CD4-positive, alpha-beta T cell treated with Interleukin-21 for 1 hour (primary cell): ENCODE measurements at regions not wholly inside any gene's neighbourhood (a gene's known extent, or its start where the extent isn't known, plus 50 kb on each side); places are given as distances from the start of the nearest gene placed in this dataset.
"Not testable (repeated sequence)": the region's sequence is repeated elsewhere in the genome, so short reads cannot be mapped to it uniquely, and the experiment has no call there.

ENCODE experiments used
- DNase-seq: peaks from one replicate; pipeline ENCODE4 v3.0.0-alpha.2; 2020

DNA sequence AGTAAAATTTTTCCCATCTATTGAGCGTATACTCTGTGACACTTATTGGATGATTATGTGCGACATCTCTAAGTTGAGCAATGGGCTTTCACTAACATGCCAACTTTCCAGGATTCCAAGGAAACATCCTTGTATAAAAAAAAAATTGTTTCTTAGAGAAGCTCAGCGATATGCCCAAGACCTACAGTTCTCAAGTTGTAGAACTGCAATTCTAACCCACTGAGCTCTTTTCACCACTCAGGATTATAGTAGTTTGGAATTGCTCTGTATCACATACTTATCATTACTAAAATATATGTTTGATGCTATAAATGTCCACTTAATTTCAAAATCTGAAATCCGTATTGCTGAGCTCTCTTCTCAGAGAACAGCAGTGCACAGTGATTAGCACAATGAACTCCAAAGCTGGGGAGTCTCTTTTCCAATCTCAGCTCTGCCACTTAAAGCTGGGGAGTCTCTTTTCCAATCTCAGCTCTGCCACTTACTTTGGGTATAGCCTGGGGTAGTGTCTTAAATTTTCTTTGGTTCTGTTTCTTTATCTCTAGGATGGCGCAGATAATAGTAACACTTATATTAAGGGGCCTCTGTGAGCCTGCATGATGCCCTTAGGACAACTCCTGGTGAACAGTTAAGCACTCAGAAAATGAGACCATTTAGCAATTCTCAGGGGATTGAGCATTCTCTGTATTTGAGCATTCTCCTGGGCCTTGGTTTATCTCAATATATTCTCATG, 1722.2 kb upstream of the AGA start:
- no peak for DNase-seq

DNA sequence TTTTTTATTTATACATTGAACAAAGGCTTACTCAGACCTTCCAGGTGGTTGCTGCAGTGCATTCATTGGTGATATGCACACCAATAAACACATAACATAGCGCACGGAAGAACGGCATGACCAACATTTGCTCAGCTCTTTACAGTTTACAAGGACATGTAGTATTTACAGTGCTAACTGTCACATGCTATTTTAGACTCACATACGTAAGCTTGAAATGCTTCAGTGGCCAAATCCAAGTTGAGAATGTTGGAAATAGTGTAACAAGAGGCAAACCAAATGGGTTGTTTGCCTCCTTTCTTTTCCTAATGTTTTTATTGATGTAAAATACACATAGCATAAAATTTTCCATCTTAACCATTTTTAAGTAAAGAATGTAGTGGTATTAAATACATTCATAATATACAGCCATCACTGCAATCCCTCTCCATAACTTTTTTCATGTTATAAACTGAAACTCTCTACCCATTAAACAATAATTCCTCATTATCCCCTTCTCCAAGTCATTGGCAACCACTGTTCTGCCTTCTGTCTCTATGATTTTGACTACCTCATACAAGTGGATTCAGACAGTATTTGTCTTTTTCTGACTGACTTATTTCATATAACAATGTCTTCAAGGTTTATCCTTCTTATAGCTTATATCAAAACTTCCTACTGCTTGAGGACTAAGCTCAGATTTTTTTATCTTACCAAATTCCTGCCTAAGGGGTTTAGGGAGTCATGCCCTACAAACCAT, 1722.9 kb upstream of the AGA start:
- DNase-seq = no peak

DNA sequence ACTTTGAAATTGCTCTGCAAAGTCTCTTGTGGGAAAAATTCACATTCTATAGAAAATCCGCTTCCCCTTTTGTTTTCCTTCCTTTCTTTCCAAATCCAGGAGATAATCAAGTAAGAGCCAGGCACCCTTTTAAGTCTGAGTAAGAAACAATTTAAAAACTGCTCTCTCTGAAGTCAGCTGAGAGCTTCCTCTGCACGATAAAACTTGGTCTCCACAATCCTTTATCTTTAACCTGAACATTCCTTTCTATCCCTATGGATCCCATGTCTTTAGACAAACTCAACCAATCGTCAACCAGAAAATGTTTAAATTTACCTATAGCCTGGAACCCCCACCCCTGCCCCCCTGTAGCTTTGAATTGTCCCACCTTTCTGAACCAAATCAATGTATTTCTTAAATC, 1723.6 kb upstream of the AGA start:
- DNase-seq = no peak

DNA sequence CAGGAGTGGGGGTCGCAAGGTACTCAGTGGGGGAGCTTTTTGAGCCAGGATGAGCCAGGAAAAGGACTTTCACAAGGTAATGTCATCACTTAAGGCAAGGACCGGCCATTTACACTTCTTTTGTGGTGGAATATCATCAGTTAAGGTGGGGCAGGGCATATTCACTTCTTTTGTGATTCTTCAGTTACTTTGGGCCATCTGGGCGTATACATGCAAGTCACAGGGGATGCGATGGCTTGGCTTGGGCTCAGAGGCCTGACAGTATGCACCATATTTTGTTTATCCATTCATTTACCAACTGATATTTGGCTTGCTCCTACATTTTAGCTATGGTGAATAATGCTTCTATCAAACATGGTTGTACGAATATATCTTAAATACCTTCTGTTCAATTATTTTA, 1728.1 kb upstream of the AGA start:
- not testable (repeated sequence) for DNase-seq

DNA sequence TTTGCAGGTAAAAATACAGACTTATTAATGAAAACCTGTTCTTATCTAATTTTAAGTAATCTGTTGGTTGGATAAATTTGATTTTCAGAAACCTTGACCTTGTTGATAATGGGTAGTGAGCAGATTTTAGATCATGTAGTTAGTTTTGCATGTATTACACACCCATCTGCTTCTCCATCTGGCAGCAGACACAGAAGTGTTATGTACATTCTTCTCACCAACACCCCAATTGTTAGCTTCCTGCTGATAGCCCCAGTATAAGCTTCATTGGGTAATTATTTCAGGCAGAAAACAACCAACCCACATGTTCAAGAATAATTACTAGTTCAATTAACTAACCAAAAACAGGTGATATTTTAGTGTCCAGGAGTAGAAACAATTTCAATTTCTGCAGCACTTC, 1740.5 kb upstream of the AGA start:
- no peak for DNase-seq

DNA sequence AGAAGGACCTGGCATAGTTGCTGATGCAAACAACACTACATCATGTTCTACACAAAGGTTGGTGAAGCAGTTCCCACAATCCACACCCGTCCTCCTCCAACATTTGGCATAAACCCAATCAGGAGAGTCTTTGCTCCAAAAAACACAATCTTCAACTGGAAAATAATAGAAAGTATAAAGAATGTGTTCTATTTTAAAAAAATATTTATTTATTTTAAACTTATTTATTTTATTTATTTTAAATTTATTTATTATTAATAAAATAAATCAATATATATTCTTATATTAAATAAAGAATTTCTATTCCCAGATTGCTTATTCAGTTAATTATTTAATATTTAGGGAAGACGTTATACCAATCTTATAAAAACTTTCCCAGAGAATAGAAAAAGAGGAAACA, 1753.7 kb upstream of the AGA start:
- no peak for DNase-seq

DNA sequence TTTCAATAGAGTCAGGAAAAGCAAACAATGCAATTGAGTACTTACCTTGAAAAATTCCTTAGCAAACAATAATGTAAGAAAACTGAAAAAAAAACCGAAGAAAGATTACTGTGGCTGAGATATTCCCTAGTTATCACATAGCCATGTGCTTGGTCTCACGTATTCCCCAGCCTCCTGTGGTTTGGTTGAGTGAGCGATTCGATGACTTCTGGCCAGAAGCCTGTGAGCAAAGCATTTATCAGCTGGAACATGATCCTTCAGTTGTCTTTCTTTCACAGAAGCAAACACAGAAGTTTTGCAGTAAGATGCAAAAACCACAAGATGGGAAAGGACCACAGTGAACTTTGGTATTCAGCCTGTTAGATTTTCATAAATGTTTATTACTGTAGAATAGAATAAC, 1754.3 kb upstream of the AGA start:
- DNase-seq = no peak

DNA sequence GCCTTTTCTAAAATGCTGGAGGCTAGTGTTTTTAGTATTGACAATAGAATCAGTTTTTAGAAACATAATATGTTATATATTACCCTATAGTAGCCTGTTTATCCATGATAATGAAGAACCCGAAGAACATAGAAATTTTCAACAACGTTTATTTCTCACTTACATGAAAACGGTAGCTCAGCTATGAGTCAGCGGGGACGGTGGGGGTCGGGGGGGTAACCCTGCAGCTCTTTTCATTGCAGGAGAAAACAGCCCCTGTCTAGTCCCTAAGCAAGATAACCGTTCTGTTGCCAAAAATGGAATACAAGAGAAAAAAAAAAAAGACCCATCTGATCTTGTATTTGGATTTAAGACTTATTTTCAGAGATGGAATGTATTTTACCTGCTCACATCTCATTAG, 1758.4 kb upstream of the AGA start:
- no peak for DNase-seq

DNA sequence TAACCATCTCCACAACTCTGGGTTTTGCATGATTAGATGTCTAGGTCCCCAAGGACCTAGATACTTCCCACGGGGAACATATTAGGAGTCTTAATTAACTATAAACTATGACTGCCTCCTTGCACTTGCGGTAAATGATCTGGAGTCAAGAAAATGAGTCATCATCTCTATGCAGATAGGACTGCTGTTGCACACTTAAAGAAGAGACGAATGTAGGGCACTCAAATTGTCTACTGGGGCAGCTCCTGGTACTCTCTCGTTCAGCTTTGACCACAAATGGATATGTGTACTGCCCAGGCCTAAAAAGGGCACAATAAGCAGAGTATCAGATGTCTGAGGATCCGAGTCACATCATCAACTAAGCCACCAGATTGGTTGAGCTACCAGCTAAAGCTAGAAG, 1783.4 kb upstream of the AGA start:
- DNase-seq = no peak

DNA sequence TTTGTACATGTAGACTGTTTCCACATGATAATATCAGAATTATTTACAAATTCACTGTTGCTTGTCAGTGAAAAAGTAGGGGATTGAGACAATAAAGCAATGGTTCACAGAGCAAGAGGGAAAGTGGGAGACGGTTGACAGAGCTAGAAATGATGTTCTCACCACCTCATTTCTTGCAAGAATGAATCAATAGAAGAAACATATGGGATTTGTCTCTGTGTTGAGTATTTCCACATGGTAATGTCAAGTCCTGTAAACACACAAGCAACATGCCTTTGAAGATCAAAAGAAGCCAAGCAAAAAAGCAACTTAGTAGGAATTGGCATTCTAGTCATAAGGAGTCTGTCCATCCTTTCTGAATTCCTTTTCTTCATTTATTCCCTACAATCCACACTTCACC, 1806.6 kb upstream of the AGA start:
- no peak for DNase-seq

DNA sequence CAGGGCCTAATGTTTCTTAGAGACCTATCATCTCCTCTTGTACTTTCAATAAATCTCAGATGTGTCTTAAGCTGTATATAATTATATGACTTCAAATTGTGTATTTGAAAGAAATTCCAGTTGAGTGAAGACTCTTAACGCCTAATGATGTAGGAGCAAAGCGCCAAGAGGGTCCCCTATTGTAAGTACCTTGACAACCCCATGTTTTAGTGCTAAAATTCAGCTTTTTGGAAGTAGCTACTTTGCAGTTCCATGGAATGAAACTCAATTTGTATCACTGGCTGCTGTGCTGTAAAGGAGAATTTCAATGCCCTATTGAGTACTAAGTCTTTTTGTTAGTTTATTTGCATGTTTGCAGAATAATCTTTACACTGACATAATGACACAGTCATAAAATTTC, 1826.6 kb upstream of the AGA start:
- no peak for DNase-seq

DNA sequence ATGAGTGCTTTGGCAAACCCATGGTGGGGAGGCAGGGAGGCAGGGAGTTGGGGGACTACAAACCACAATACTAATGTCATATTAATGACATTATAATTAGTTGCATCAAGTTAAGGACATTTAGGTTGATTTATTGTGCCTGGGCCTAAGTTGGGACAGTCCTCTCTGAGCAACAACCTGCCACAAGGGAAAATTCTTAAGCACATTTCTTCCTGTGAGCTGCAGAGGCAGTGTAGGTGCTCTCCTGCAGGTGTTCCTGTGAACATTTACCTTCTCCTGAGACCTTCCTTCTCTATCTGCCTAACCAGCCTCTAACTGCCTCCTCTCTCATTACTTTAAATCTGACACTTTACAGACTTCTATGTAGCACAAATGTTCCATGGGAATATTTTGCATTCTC, 1830.0 kb upstream of the AGA start:
- no peak for DNase-seq

DNA sequence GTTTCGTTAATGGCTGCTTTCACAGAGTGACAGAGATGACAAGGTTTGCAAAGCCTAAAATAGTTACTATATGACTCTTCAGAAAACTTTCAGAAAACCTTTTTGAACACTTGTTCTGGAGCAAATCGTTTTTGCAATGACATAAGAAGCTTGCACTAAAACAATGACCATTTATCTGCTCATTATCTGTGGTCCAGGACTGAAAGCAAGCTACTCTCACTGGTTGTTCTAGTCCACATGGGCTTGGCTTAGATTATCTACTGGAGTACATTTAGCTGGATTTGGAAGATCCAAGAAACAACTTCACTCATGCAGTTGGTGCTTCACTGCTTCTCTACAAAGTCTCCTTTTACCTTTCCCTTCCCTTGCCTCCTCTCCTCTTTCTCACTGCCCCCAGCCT, 1836.4 kb upstream of the AGA start:
- DNase-seq = no peak

DNA sequence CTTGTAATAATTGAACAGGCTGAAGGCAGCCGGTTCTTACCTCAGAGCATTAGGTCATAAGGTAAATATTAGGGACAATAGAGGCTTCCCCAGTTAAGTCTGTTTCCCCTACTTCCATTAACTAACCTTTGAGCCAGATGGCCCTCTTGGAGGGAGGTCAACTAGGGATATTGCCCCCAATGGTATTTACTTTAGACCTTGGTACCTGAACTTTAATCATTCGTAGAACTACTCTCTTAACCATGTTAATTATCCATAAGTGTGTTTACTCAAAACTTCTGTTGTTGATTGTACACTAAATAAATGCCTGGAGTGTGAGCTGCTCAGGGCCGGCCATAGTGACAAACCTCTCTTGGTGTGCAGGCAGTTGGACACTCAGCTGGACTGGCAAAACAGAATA, 1843.5 kb upstream of the AGA start:
- DNase-seq = no peak

DNA sequence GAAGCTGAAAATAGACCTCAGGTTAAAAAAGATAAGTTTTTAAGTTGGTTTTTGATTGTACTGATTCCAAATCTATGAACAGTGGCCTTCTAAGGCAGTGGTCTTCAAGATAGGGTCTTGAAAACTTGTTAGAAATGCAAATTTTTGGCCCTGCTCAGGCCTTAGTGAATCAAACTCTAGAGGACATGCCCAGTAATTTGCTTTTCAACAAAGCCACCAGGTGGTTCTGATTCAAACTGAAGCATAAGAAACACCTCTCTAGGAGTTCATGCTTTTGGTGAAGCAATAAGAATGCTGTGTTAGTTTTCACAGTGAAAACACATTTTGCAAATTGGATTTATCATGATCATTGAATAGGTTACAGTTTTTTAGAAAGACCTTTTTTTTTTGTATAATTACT, 1849.4 kb upstream of the AGA start:
- no peak for DNase-seq

DNA sequence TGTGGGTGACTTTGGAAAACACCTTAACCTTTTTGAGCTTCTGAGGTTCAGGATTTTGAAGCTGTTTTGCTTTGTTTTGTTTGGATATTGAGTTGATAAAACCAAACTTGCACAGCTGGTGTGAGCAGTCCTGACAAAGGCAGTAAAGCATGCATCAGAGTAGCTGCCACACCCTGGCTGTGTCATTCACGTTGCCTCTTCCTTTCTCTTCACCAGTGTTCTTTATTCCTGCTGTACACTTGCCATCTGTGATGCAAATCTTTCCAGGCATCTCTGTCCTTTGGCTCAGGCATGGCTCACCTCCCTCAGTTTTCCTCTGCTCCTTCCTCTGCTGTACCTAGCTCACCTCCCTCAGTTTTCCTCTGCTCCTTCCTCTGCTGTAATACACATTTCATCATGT, 1850.2 kb upstream of the AGA start:
- DNase-seq = no peak

DNA sequence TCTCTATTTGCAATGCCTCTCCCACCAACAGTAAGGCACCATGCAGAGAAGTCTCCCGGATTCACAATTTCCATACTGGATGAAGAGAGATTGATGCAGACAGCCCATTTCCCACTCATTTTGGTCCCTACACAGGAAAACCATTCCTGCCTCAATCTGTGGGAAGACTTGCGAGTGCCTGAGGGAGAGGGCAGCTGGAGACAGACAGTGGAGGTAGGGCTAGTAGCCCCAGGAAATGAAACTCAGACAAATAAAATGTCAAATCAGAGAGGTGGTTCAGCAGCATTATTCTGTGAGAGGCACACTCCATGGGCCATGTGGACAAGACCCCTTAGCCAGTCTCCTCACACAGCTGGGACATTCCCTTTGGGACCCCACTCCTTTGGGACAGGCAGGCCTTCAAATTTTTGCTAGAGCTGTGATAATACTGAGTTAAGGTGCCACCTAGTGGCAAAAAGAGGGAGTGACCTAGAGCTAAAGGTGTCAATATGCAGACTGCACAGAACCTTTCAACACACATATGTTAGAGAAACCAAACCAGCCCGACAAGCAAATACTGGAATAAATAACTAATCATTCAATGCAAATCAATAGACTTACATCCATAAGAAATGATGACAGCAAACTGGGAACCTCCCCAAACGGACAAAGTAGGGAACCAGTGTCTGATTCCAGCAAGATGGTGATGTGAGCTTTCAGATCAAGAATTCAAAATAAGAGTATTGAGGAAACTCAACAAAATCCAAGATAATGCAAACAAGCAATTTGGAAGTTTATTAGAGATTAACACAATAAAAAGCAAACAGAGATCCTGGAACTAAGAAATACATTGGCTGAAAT, 1865.3 kb upstream of the AGA start:
- peak; percentile 4 for DNase-seq

DNA sequence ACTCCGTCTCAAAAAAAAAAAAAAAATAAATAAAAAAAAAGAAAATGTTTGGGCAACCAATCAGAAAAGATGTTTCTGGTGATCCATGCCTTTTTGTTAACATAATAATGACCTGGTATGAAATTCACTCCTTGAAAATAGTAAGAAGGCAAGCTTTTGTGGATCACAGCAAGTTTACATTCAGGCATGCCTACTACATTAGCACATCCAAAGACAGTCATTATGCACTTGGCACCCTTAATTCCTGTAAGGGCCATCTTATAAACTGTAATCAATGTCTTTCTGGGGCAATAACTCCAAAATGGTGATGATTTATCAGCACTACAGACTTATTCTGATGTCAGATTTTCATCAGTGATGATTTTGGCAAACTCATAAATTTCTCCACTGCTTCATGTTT, 1871.6 kb upstream of the AGA start:
- no peak for DNase-seq

DNA sequence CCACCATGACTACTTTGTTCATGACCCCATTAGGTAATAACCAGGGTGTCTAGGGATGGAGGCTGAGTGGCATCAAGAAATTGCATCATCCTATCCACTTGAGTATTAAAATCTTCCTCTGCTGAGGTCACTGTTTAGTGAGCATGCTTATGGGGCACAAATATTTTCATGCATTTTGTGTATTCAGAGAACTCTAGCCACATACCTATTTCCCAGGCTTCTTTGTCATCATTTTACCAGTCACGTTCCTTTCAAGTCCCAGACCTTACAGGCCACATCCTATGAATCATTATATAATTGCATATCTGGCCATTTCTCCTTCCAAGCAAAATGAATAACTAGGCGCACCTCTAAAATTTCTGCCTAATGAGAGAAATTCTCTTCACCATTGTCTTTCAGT, 1882.9 kb upstream of the AGA start:
- DNase-seq = no peak

DNA sequence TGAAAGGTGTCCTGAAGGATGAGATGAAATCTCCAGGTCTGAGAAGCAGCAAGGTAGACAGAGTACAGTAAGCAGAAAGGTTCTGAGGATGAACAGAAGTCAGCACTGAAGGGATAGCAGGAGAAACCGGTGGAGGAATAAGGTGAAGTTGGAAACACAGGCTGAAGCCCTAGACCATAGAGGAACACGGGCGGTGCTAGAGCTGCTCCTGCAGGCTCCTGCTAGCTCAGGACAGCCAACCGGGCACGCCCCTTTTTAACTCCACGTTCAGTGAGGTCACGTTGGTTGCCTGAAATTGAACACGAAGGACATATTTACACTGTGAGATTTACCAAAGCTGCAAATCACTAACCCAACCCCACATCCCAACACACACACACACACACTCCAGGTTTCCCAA, 1886.4 kb upstream of the AGA start:
- DNase-seq = no peak

DNA sequence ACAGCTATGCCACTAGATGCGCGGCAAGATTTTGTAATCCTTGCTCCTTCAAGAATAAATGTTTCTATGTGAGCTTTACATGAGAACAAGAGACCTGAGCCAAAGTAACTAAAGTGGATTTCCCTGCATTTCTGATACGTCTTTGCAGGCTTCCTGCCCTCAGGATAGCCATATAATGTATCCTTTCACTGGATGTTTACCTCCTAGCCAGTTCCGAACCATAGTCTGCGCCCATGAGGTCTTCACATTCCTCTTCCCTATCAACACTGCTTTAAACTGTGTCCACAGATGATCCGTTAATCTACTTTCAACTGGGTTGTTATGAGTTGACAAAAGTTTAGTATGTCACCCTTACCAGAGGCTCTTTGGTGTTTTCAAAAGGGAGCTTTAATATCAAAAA, 1889.1 kb upstream of the AGA start:
- no peak for DNase-seq

DNA sequence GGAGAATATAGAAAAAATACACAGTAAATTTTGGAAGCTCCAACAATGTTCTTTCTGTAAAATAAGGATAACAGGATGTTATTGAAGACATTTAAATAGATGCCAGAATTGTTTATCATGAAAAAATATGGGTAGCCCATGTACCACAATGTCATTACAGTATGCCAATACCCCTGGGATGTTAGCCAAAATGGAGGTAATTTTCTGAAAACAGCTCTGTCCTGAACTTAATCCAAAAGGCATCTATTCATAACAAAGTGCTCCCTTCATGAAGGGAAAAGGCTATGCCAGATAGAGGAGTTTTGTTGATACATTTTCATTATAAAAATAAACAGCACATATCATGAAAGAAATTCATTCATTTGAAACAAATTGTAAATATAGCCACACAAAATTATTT, 1902.6 kb upstream of the AGA start:
- DNase-seq = no peak

DNA sequence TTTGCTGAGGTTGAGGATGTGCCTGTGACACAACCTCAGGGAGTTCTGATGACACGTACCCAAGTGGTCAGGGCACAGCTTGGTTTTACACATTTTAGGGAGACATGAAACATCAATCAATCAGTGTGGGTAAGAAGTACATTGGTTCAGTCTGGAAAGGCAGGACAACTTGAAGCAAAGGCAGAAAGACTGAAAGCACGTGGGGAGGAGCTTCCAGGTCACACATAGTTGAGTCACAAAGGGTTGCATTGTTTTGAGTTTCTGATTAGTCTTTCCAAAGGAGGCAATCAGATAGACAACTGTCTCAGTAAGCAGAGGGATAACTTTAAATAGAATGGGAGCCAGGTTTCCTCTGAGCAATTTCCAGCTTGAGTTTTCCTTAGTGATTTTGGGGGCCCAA, 1910.0 kb upstream of the AGA start:
- no peak for DNase-seq

DNA sequence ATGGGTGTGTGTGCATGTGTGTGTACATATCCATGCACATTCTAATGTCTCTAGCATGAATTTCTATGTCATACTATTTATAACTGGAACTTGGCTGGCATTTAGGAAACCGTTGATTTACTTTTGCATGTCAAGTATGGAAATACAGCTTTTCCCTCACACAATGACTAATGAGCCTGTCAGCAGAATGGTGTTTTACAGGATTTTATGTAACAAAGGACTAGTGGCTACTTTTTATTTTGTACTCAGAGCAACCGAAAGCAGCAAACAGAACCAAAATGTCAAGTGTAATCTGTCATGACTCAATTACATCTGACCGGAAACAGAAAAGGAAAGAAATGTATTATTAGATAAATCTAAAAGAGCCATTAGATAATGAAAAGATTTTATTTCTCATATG, 1911.5 kb upstream of the AGA start:
- no peak for DNase-seq
